ENCODE measurements at regions not wholly inside any gene's neighbourhood (a gene's known extent, or its start where the extent isn't known, plus 50 kb on each side); places are given as distances from the start of the nearest gene placed in this dataset.

DNA sequence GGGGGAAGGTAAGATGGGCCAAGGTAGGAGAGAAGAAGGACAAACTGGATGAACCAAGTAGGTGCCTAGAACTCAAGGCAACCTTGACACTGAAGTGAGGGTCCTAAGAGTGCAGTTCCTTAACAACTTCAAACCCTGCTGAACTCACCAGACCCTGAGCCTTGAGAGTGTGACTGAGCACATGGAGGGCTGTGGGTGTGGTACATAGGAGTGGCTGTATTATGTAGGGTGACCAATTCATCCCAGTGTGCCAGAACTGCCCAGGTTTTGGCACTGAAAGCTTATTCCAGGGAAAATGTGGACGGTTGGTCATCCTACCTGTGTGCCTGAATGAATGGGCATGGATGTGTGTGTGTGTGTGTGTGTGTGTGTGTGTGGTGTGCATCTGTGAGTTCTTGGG, 281.8 kb downstream of the DHX35 start:
- no peaks in the 10 kb centered on the region for H3K9me3 ChIP-seq
- DNase-seq: no peak
- no peak for TF ChIP-seq EP300 (IDR thresholded peaks at IDR 0.05)
- TF ChIP-seq, protein P1, sequence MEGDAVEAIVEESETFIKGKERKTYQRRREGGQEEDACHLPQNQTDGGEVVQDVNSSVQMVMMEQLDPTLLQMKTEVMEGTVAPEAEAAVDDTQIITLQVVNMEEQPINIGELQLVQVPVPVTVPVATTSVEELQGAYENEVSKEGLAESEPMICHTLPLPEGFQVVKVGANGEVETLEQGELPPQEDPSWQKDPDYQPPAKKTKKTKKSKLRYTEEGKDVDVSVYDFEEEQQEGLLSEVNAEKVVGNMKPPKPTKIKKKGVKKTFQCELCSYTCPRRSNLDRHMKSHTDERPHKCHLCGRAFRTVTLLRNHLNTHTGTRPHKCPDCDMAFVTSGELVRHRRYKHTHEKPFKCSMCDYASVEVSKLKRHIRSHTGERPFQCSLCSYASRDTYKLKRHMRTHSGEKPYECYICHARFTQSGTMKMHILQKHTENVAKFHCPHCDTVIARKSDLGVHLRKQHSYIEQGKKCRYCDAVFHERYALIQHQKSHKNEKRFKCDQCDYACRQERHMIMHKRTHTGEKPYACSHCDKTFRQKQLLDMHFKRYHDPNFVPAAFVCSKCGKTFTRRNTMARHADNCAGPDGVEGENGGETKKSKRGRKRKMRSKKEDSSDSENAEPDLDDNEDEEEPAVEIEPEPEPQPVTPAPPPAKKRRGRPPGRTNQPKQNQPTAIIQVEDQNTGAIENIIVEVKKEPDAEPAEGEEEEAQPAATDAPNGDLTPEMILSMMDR (IDR thresholded peaks at IDR 0.05): no peak
- TF ChIP-seq POLR2A (IDR thresholded peaks at IDR 0.05): no peak
- no peak for TF ChIP-seq POLR2AphosphoS5 (IDR thresholded peaks at IDR 0.05)
- H3K27me3 ChIP-seq: no peaks in the 10 kb centered on the region
- no peak overlapping the region for H3K27ac ChIP-seq
- no peaks in the 10 kb centered on the region for H3K4me1 ChIP-seq
- no peaks in the 10 kb centered on the region for H3K36me3 ChIP-seq
- WGBS, 2 donors: 72 to 87% methylated on average over 1 of the region's 1 CpG
- no peak overlapping the region for H3K4me3 ChIP-seq
- intact Hi-C loops (cut with DNase I): no loop called here

DNA sequence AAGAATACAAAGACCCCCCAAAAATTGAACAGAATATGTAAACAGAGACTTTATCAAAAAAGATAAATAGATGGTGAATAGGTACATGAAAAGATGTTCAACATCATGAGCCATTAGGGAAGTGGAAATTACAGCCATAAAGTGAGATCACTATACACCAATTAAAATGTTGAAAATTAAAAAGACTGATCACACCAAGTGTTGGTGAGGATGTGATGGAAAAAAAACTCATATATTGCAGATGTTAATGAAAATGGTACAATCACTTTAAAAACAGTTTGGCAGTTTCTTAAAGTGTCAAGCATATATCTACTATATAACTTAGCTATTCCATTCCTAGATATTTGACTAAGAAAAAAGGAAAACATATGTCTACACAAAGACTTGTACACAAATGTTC, 280.5 kb downstream of the DHX35 start:
- TF ChIP-seq POLR2AphosphoS5 (IDR thresholded peaks at IDR 0.05): no peak
- TF ChIP-seq, protein P1 (IDR thresholded peaks at IDR 0.05): no peak
- TF ChIP-seq EP300 (IDR thresholded peaks at IDR 0.05): no peak
- no peaks in the 10 kb centered on the region for H3K9me3 ChIP-seq
- no peak overlapping the region for H3K27ac ChIP-seq
- no peaks in the 10 kb centered on the region for H3K4me1 ChIP-seq
- intact Hi-C loops (cut with DNase I): no loop called here
- no peak overlapping the region for H3K4me3 ChIP-seq
- no peak for DNase-seq
- no peaks in the 10 kb centered on the region for H3K27me3 ChIP-seq
- no peaks in the 10 kb centered on the region for H3K36me3 ChIP-seq

DNA sequence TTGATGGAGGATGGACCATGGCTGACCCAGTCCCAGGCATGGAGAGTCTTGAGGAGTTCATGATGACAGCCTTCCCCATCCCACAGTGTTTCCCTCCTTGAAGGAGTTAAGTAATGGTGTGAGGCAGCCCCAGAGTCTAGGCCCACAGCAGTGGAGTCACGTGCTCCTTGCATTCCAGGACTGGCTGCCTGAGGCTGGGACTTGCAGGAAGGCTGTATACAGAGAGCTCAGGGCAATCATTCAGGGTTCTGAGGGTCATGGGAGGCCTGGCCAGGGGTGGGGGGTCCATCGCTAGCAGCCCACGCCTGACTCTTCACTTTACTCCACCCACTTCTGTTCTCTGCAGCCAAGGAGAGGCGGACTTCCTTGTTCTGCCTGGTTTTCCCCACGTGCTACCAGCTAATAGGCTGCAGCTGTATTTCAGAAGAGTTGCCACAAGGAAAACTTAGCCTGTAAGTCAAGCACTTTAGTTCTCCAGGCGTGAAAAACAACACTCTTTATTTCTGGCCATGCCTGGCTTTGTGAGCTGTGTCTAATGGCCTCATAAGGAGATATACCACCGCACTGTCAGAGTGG, 272.5 kb downstream of the DHX35 start:
- no peak overlapping the region for H3K27ac ChIP-seq
- H3K4me3 ChIP-seq: no peak overlapping the region
- no peaks in the 10 kb centered on the region for H3K4me1 ChIP-seq
- no peaks in the 10 kb centered on the region for H3K27me3 ChIP-seq
- 45 to 65% methylated on average over 7 of the region's 7 CpGs for WGBS, 2 donors
- TF ChIP-seq POLR2AphosphoS5 (IDR thresholded peaks at IDR 0.05) (no peak), POLR2A (IDR thresholded peaks at IDR 0.05) (no peak), EP300 (IDR thresholded peaks at IDR 0.05) (no peak)
- TF ChIP-seq, protein P1 (IDR thresholded peaks at IDR 0.05): no peak
- intact Hi-C loops (cut with DNase I): no loop called here
- no peaks in the 10 kb centered on the region for H3K9me3 ChIP-seq
- no peaks in the 10 kb centered on the region for H3K36me3 ChIP-seq
- no peak for DNase-seq

DNA sequence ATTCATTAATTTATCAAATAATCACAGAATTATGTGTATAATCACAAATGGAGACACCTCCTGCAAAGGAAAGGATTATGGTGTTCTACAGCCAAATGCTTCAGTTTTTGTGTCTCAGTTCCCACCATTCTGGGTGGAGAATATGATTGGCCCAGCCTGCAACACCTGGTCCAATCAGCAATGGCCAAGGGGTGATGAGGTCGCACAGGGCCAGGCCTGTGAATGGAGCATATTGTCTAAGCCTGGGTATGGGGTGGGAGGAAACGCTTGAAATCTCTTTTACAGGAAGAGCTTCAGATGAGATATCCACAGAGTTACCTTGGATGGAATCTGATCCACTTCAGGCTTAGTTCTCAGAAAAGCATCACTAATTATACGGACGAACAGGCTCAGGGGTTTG, 271.6 kb downstream of the DHX35 start:
- no peaks in the 10 kb centered on the region for H3K27me3 ChIP-seq
- no peak for DNase-seq
- WGBS, 2 donors: 85 to 87% methylated on average over 4 of the region's 4 CpGs
- H3K27ac ChIP-seq: no peak overlapping the region
- H3K4me1 ChIP-seq: no peaks in the 10 kb centered on the region
- intact Hi-C loops (cut with DNase I): no loop called here
- no peaks in the 10 kb centered on the region for H3K36me3 ChIP-seq
- no peaks in the 10 kb centered on the region for H3K9me3 ChIP-seq
- no peak overlapping the region for H3K4me3 ChIP-seq
- TF ChIP-seq, protein P1 (IDR thresholded peaks at IDR 0.05): no peak

- TF ChIP-seq EP300 (IDR thresholded peaks at IDR 0.05) (no peak), POLR2A (IDR thresholded peaks at IDR 0.05) (no peak), POLR2AphosphoS5 (IDR thresholded peaks at IDR 0.05) (no peak)
- TF ChIP-seq, protein P1 (IDR thresholded peaks at IDR 0.05): no peak
- Histone ChIP-seq H3K9me3 (no peaks in the 10 kb centered on the region), H3K27me3 (no peaks in the 10 kb centered on the region), H3K36me3 (no peaks in the 10 kb centered on the region), H3K4me1 (peaks cover 0 to 9% (median 0%) of the 10 kb centered on the region in 4 donors), H3K27ac (no peak overlapping the region), H3K4me3 (no peak overlapping the region)
- intact Hi-C loops (cut with DNase I): no loop called here
- no peak for DNase-seq
- 75 to 82% methylated on average over 7 of the region's 7 CpGs for WGBS, 2 donors
Observed at GRCh38 chr20:39227416-39227815, 265.3 kb downstream of the DHX35 start.

Measured in sigmoid colon (tissue), 6 donors.